Stimulated activated CD4-positive, alpha-beta T cell treated with anti-CD3 and anti-CD28 coated beads, Interleukin-4, amount 100 ng/mL, for 24 hours (primary cell): ENCODE measurements at regions not wholly inside any gene's neighbourhood (a gene's known extent, or its start where the extent isn't known, plus 50 kb on each side); places are given as distances from the start of the nearest gene placed in this dataset.
A peak's percentile ranks its signal among the peaks of the same experiment; 100 is the strongest.

Source experiments
- DNase-seq: peaks from one replicate; pipeline ENCODE4 v3.0.0-alpha.2; 2020

GRCh38 chr7:118028226-118028625, 155.0 kb upstream of the CTTNBP2 start:
- DNase-seq, result no peak

- no peak for DNase-seq
Observed at GRCh38 chr7:118029826-118030422, 154.0 kb upstream of the LSM8 start.

GRCh38 chr7:118033273-118033672, 150.7 kb upstream of the LSM8 start:
- DNase-seq, result no peak

GRCh38 chr7:118039963-118040489, 143.9 kb upstream of the LSM8 start:
- DNase-seq, result no peak

- DNase-seq, result no peak
Observed at GRCh38 chr7:118040562-118040961, 143.4 kb upstream of the LSM8 start.

- DNase-seq, result no peak
Observed at GRCh38 chr7:118041251-118041878, 142.6 kb upstream of the LSM8 start.

GRCh38 chr7:118045629-118046028, 138.3 kb upstream of the LSM8 start:
- no peak for DNase-seq

- no peak for DNase-seq
Observed at GRCh38 chr7:118046086-118046485, 137.9 kb upstream of the LSM8 start.

- DNase-seq, result no peak
Observed at GRCh38 chr7:118046801-118047200, 137.2 kb upstream of the LSM8 start.

- no peak for DNase-seq
Observed at GRCh38 chr7:118052336-118052735, 131.6 kb upstream of the LSM8 start.

GRCh38 chr7:118053353-118053752, 130.6 kb upstream of the LSM8 start:
- DNase-seq, result no peak

- no peak for DNase-seq
Observed at GRCh38 chr7:118054529-118054928, 129.4 kb upstream of the LSM8 start.

GRCh38 chr7:118055647-118056046, 128.3 kb upstream of the LSM8 start:
- no peak for DNase-seq

- DNase-seq, result no peak
Observed at GRCh38 chr7:118057404-118057803, 126.6 kb upstream of the LSM8 start.

- DNase-seq, result no peak
Observed at GRCh38 chr7:118059209-118059608, 124.8 kb upstream of the LSM8 start.

- DNase-seq, result no peak
Observed at GRCh38 chr7:118060692-118061091, 123.3 kb upstream of the LSM8 start.

- no peak for DNase-seq
Observed at GRCh38 chr7:118061386-118061785, 122.6 kb upstream of the LSM8 start.

GRCh38 chr7:118072893-118073674, 110.9 kb upstream of the LSM8 start:
- DNase-seq, result no peak

GRCh38 chr7:118075936-118076335, 108.0 kb upstream of the LSM8 start:
- DNase-seq, result no peak

GRCh38 chr7:118076564-118076963, 107.4 kb upstream of the LSM8 start:
- DNase-seq, result no peak

GRCh38 chr7:118078015-118078414, 105.9 kb upstream of the LSM8 start:
- no peak for DNase-seq

- no peak for DNase-seq
Observed at GRCh38 chr7:118079369-118079768, 104.6 kb upstream of the LSM8 start.

- peak; percentile 51 for DNase-seq
Observed at GRCh38 chr7:118080947-118081346, 103.0 kb upstream of the LSM8 start.

GRCh38 chr7:118082506-118082905, 101.5 kb upstream of the LSM8 start:
- DNase-seq, result no peak
